IMR-90 (cell line): ENCODE measurements at regions not wholly inside any gene's neighbourhood (a gene's known extent, or its start where the extent isn't known, plus 50 kb on each side); places are given as distances from the start of the nearest gene placed in this dataset.

Experiments used
- ATAC-seq: fragments of 200-7000 bp; cut with Tn5 transposase; 2 replicates; pipeline ENCODE4 v1.9.1; 2020; ENCODE audit warnings: low read depth, mild to moderate bottlenecking, moderate library complexity
- BruUV-seq: library from RNA; stranded (reverse); fragments of 400-500 nt; replicated peaks from 2 replicates; lab custom pipeline; 2021; lab: Mats Ljungman, UMichigan
- CTCF ChIA-PET: fragments of 300-600 bp; formaldehyde crosslinking; extraction: SDS; loops from one replicate; lab custom pipeline; 2021; ENCODE audit warnings: antibody characterized with exemption; lab: Yijun Ruan, JAX
- POLR2A ChIA-PET: fragments of 300-600 bp; sonication (Branson Sonifier 250); formaldehyde crosslinking; loops from one replicate; lab custom pipeline; 2022; ENCODE audit warnings: antibody characterized with exemption; ENCODE audit not compliant: unreplicated experiment; lab: Charles Lee
- DNase-seq: peaks from one replicate; pipeline ENCODE4 v3.0.0; 2013
- H2AFZ ChIP-seq: replicated peaks from 2 replicates; pipeline ENCODE3; 2013; ENCODE audit warnings: low read length, mild to moderate bottlenecking; ENCODE audit not compliant: poor library complexity
- H2AK5ac ChIP-seq: 2 replicates; pipeline ENCODE4 v1.6.1; 2013; ENCODE audit warnings: low read depth, low read length, inconsistent platforms
- H2AK9ac ChIP-seq: replicated peaks from 2 replicates; pipeline ENCODE3; 2013; ENCODE audit warnings: mild to moderate bottlenecking, low read depth, low read length, moderate library complexity; ENCODE audit not compliant: poor library complexity
- H2BK120ac ChIP-seq: 2 replicates; pipeline ENCODE4 v1.6.1; 2013; ENCODE audit warnings: low read depth, low read length, inconsistent platforms
- H2BK15ac ChIP-seq: 3 replicates; pipeline ENCODE4 v1.6.1; 2013; ENCODE audit warnings: low read depth, low read length, inconsistent platforms
- H2BK20ac ChIP-seq: 2 replicates; pipeline ENCODE4 v1.6.1; 2013; ENCODE audit warnings: low read depth, mild to moderate bottlenecking, inconsistent platforms, low read length, moderate library complexity
- H2BK5ac ChIP-seq: 2 replicates; pipeline ENCODE4 v1.6.1; 2013; ENCODE audit warnings: mild to moderate bottlenecking, low read depth, low read length, inconsistent platforms; ENCODE audit not compliant: poor library complexity, severe bottlenecking
- H3K14ac ChIP-seq: replicated peaks from 2 replicates; pipeline ENCODE4 v1.6.1; 2013; ENCODE audit warnings: low read depth, low read length, inconsistent platforms
- H3K18ac ChIP-seq: 2 replicates; pipeline ENCODE4 v1.6.1; 2013; ENCODE audit warnings: low read depth, low read length, control low read depth
- H3K23ac ChIP-seq: 2 replicates; pipeline ENCODE4 v1.6.1; 2013; ENCODE audit warnings: low read depth, low read length, inconsistent platforms
- H3K27ac ChIP-seq: 2 replicates; pipeline ENCODE4 v1.5.1; 2013; ENCODE audit warnings: mild to moderate bottlenecking, control low read depth, low read length; ENCODE audit not compliant: insufficient read depth
- H3K27me3 ChIP-seq: 2 replicates; pipeline ENCODE4 v1.6.1; 2013; ENCODE audit warnings: low read length; ENCODE audit not compliant: control insufficient read depth, insufficient read depth
- H3K36me3 ChIP-seq: 2 replicates; pipeline ENCODE4 v1.6.1; 2013; ENCODE audit warnings: low read length, mixed read lengths; ENCODE audit not compliant: control insufficient read depth, insufficient read depth
- H3K4ac ChIP-seq: 2 replicates; pipeline ENCODE4 v1.6.1; 2013; ENCODE audit warnings: low read depth, low read length, inconsistent platforms
- H3K4me1 ChIP-seq: 2 replicates; pipeline ENCODE4 v1.6.1; 2013; ENCODE audit warnings: low read length, mixed read lengths; ENCODE audit not compliant: control insufficient read depth, insufficient read depth
- H3K4me2 ChIP-seq: 2 replicates; pipeline ENCODE4 v1.6.1; 2013; ENCODE audit warnings: low read depth, mild to moderate bottlenecking, control low read depth, low read length, moderate library complexity
- H3K4me3 ChIP-seq: 2 replicates; pipeline ENCODE4 v1.5.1; 2013; ENCODE audit warnings: low read depth, mild to moderate bottlenecking, control low read depth, low read length, moderate library complexity; ENCODE audit not compliant: insufficient read depth
- H3K56ac ChIP-seq: 2 replicates; pipeline ENCODE4 v1.6.1; 2013; ENCODE audit warnings: low read length, inconsistent platforms; ENCODE audit not compliant: insufficient read depth; ENCODE audit errors: extremely low read depth
- H3K79me1 ChIP-seq, 2 experiments: 2 replicates each; pipeline ENCODE4 v1.6.1; 2013; ENCODE audit warnings: low read length in 2 of 2, inconsistent platforms in 1 of 2, low read depth in 1 of 2
- H3K9ac ChIP-seq: 2 replicates; pipeline ENCODE4 v1.6.1; 2013; ENCODE audit warnings: low read depth, low read length, control low read depth
- H3K9me1 ChIP-seq: 2 replicates; pipeline ENCODE4 v1.6.1; 2013; ENCODE audit warnings: low read length, inconsistent platforms; ENCODE audit not compliant: insufficient read depth
- H3K9me3 ChIP-seq: 2 replicates; pipeline ENCODE4 v1.6.1; 2013; ENCODE audit warnings: low read length; ENCODE audit not compliant: control insufficient read depth, insufficient read depth
- H4K20me1 ChIP-seq: 2 replicates; pipeline ENCODE4 v1.6.1; 2013; ENCODE audit warnings: low read length, inconsistent platforms; ENCODE audit not compliant: insufficient read depth
- H4K5ac ChIP-seq: 2 replicates; pipeline ENCODE4 v1.6.1; 2013; ENCODE audit warnings: mild to moderate bottlenecking, low read depth, low read length, control low read depth
- H4K8ac ChIP-seq, 2 experiments: 2 replicates each; pipeline ENCODE4 v1.6.1; 2013; ENCODE audit warnings: low read depth in 2 of 2, low read length in 2 of 2, control low read depth in 1 of 2, inconsistent platforms in 1 of 2
- H4K91ac ChIP-seq: 2 replicates; pipeline ENCODE4 v1.6.1; 2013; ENCODE audit warnings: low read depth, low read length, inconsistent platforms; ENCODE audit not compliant: insufficient read depth
- BHLHE40 ChIP-seq: fragments of 150-350 bp; IDR thresholded peaks from 2 replicates; pipeline ENCODE4 v1.6.1; 2016; ENCODE audit warnings: mild to moderate bottlenecking, low read depth, low read length
- CEBPB ChIP-seq: IDR thresholded peaks from 2 replicates; pipeline ENCODE4 v1.6.1; 2012; ENCODE audit warnings: low read depth, low read length, improper control_type of control experiment
- CHD1 ChIP-seq: IDR thresholded peaks from 2 replicates; pipeline ENCODE4 v1.6.1; 2012; ENCODE audit warnings: low read depth, low read length, improper control_type of control experiment
- CTCF ChIP-seq: conservative IDR thresholded peaks from 2 replicates; pipeline ENCODE4 v1.5.1; 2012; ENCODE audit warnings: mild to moderate bottlenecking, low read depth, low read length, improper control_type of control experiment
- FOS ChIP-seq: fragments of 150-350 bp; IDR thresholded peaks from 2 replicates; pipeline ENCODE4 v1.6.1; 2016; ENCODE audit warnings: low read depth, low read length
- MAFK ChIP-seq: IDR thresholded peaks from 2 replicates; pipeline ENCODE4 v1.6.1; 2012; ENCODE audit warnings: low read depth, low read length, improper control_type of control experiment
- MAZ ChIP-seq: IDR thresholded peaks from 2 replicates; pipeline ENCODE4 v1.6.1; 2012; ENCODE audit warnings: low read depth, mild to moderate bottlenecking, low read length, improper control_type of control experiment, moderate library complexity, borderline replicate concordance
- MXI1 ChIP-seq: IDR thresholded peaks from 2 replicates; pipeline ENCODE4 v1.6.1; 2012; ENCODE audit warnings: low read depth, mild to moderate bottlenecking, low read length, moderate library complexity, borderline replicate concordance
- NFE2L2 ChIP-seq: fragments of 150-350 bp; IDR thresholded peaks from 2 replicates; pipeline ENCODE4 v1.6.1; 2016; ENCODE audit warnings: low read depth, mild to moderate bottlenecking, low read length
- POLR2A ChIP-seq: IDR thresholded peaks from 2 replicates; pipeline ENCODE4 v1.6.1; 2012; ENCODE audit warnings: mild to moderate bottlenecking, low read depth, low read length
- RAD21 ChIP-seq: IDR thresholded peaks from 2 replicates; pipeline ENCODE4 v1.6.1; 2012; ENCODE audit warnings: low read length, improper control_type of control experiment
- RCOR1 ChIP-seq: IDR thresholded peaks from 2 replicates; pipeline ENCODE4 v1.6.1; 2012; ENCODE audit warnings: mild to moderate bottlenecking, low read length, improper control_type of control experiment; ENCODE audit not compliant: insufficient replicate concordance
- RFX5 ChIP-seq: IDR thresholded peaks from 2 replicates; pipeline ENCODE4 v1.8.0; 2012; ENCODE audit warnings: low read depth, mild to moderate bottlenecking, low read length, moderate library complexity
- SMC3 ChIP-seq: fragments of 150-350 bp; IDR thresholded peaks from 2 replicates; pipeline ENCODE4 v1.6.1; 2016; ENCODE audit warnings: low read depth, mild to moderate bottlenecking, antibody characterized with exemption, low read length, moderate library complexity
- USF2 ChIP-seq: fragments of 150-350 bp; IDR thresholded peaks from 2 replicates; pipeline ENCODE4 v1.6.1; 2017; ENCODE audit warnings: mild to moderate bottlenecking, antibody characterized with exemption, low read length, low read depth
- WGBS, 2 experiments: methylation state at CpG; one replicate each; pipeline versions ENCODE4 v1.1.5 to v1.1.7; 2013; ENCODE audit warnings: missing lambda C conversion rate in 2 of 2; ENCODE audit not compliant: insufficient read length in 1 of 2; ENCODE audit errors: extremely low coverage in 2 of 2; 5-methylcytosine and 5-hydroxymethylcytosine counted together
- dilution Hi-C: fragments of 300-500 bp; cut with HindIII; formaldehyde crosslinking; loops from one replicate; pipeline ENCODE4 v1.14.3; 2018; ENCODE audit warnings: low sequenced_read_pairs; ENCODE audit not compliant: unreplicated experiment
- in situ Hi-C: fragments of 300-500 bp; cut with MboI; formaldehyde crosslinking; loops from 3 replicates; pipeline ENCODE4 v1.14.3; 2019; ENCODE audit warnings: low sequenced_read_pairs, inconsistent platforms, mixed read lengths
- intact Hi-C: fragments of 100-400 bp; cut with micrococcal nuclease; formaldehyde crosslinking; loops from 2 replicates; pipeline ENCODE4 v1.10.0; 2022
- TF ChIP-seq, protein P1 (sequence below): fragments of 150-350 bp; IDR thresholded peaks from 2 replicates; pipeline ENCODE4 v1.6.1; 2016; ENCODE audit warnings: low read depth, mild to moderate bottlenecking, low read length, moderate library complexity, borderline replicate concordance

- Histone ChIP-seq H3K14ac (no peak overlapping the region), H2BK20ac (no peak overlapping the region), H4K8ac (no peak overlapping the region), H3K9ac (no peak overlapping the region), H3K9me1 (no peaks in the 10 kb centered on the region), H3K27ac (no peak overlapping the region), H3K27me3 (no peaks in the 10 kb centered on the region), H2BK15ac (no peak overlapping the region), H3K36me3 (no peaks in the 10 kb centered on the region), H2AK5ac (no peak overlapping the region), H3K4ac (no peak overlapping the region), H2BK5ac (no peak overlapping the region), H4K20me1 (no peaks in the 10 kb centered on the region), H4K5ac (no peak overlapping the region), H3K18ac (no peak overlapping the region), H3K4me2 (no peak overlapping the region), H3K4me1 (no peaks in the 10 kb centered on the region), H3K9me3 (peaks cover 6% of the 10 kb centered on the region), H3K56ac (no peak overlapping the region), H3K23ac (no peak overlapping the region), H3K79me1 (no peaks in the 10 kb centered on the region), H2AK9ac (no peak overlapping the region), H4K91ac (no peak overlapping the region), H2BK120ac (no peak overlapping the region), H3K4me3 (no peak overlapping the region), H2AFZ (no peak overlapping the region)
- ChIA-PET POLR2A (no interaction called here), CTCF (no interaction called here)
- WGBS, 2 experiments: 0% methylated on average over 1 of the region's 7 CpGs; no CpG with 5 or more reads in 1 of the 2 experiments
- dilution Hi-C loops (no loop called here), intact Hi-C loops (no loop called here), in situ Hi-C loops (no loop called here)
- no peak for DNase-seq
- no peak for ATAC-seq
- no TSS peak for BruUV-seq
- TF ChIP-seq RCOR1 (no peak), RAD21 (no peak), USF2 (no peak), FOS (no peak), MAZ (no peak), MAFK (no peak), CEBPB (no peak), RFX5 (no peak), SMC3 (no peak), MXI1 (no peak), NFE2L2 (no peak), POLR2A (no peak), BHLHE40 (no peak), CHD1 (no peak), CTCF (no peak)
- TF ChIP-seq, protein P1, sequence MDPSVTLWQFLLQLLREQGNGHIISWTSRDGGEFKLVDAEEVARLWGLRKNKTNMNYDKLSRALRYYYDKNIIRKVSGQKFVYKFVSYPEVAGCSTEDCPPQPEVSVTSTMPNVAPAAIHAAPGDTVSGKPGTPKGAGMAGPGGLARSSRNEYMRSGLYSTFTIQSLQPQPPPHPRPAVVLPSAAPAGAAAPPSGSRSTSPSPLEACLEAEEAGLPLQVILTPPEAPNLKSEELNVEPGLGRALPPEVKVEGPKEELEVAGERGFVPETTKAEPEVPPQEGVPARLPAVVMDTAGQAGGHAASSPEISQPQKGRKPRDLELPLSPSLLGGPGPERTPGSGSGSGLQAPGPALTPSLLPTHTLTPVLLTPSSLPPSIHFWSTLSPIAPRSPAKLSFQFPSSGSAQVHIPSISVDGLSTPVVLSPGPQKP: no peak
Measured at GRCh38 chr15:52879904-52880303, 89.8 kb upstream of the ONECUT1 start.
